Peyer's patch (tissue), 4 donors: ENCODE measurements at regions not wholly inside any gene's neighbourhood (a gene's known extent, or its start where the extent isn't known, plus 50 kb on each side); places are given as distances from the start of the nearest gene placed in this dataset.

Source experiments
- POLR2A ChIP-seq, 2 donors: fragments of 450-650 bp; IDR thresholded peaks; one replicate each; pipeline ENCODE4 v1.5.1; 2017; ENCODE audit warnings: antibody characterized with exemption in 2 of 2, mild to moderate bottlenecking in 2 of 2, moderate library complexity in 2 of 2
- TF ChIP-seq, protein P1 (sequence below), 6 experiments: fragments of 450-650 bp in 4 of 6; fragments of 200-600 bp in 2 of 6; sonication (generic) in 1 of 6; IDR thresholded peaks; one replicate each; pipeline ENCODE4 v1.5.1; 2017 to 2019; ENCODE audit warnings: antibody characterized with exemption in 6 of 6, mild to moderate bottlenecking in 3 of 6, moderate library complexity in 1 of 6

- no peak for TF ChIP-seq POLR2A (IDR thresholded peaks at IDR 0.05)
- TF ChIP-seq, protein P1, sequence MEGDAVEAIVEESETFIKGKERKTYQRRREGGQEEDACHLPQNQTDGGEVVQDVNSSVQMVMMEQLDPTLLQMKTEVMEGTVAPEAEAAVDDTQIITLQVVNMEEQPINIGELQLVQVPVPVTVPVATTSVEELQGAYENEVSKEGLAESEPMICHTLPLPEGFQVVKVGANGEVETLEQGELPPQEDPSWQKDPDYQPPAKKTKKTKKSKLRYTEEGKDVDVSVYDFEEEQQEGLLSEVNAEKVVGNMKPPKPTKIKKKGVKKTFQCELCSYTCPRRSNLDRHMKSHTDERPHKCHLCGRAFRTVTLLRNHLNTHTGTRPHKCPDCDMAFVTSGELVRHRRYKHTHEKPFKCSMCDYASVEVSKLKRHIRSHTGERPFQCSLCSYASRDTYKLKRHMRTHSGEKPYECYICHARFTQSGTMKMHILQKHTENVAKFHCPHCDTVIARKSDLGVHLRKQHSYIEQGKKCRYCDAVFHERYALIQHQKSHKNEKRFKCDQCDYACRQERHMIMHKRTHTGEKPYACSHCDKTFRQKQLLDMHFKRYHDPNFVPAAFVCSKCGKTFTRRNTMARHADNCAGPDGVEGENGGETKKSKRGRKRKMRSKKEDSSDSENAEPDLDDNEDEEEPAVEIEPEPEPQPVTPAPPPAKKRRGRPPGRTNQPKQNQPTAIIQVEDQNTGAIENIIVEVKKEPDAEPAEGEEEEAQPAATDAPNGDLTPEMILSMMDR (IDR thresholded peaks at IDR 0.05) = no peak
Observed at GRCh38 chr5:8053270-8053669, 184.3 kb downstream of the MTRR start.
